Peyer's patch (tissue), 4 donors: ENCODE measurements at regions not wholly inside any gene's neighbourhood (a gene's known extent, or its start where the extent isn't known, plus 50 kb on each side); places are given as distances from the start of the nearest gene placed in this dataset.

Experiments
- POLR2A ChIP-seq, 2 donors: fragments of 450-650 bp; IDR thresholded peaks; one replicate each; pipeline ENCODE4 v1.5.1; 2017; ENCODE audit warnings: antibody characterized with exemption in 2 of 2, mild to moderate bottlenecking in 2 of 2, moderate library complexity in 2 of 2
- TF ChIP-seq, protein P1 (sequence below), 6 experiments: fragments of 450-650 bp in 4 of 6; fragments of 200-600 bp in 2 of 6; sonication (generic) in 1 of 6; IDR thresholded peaks; one replicate each; pipeline ENCODE4 v1.5.1; 2017 to 2019; ENCODE audit warnings: antibody characterized with exemption in 6 of 6, mild to moderate bottlenecking in 3 of 6, moderate library complexity in 1 of 6

GRCh38 chr9:31637265-31637664 lies 747.2 kb upstream of the ACO1 start:
- TF ChIP-seq, protein P1, sequence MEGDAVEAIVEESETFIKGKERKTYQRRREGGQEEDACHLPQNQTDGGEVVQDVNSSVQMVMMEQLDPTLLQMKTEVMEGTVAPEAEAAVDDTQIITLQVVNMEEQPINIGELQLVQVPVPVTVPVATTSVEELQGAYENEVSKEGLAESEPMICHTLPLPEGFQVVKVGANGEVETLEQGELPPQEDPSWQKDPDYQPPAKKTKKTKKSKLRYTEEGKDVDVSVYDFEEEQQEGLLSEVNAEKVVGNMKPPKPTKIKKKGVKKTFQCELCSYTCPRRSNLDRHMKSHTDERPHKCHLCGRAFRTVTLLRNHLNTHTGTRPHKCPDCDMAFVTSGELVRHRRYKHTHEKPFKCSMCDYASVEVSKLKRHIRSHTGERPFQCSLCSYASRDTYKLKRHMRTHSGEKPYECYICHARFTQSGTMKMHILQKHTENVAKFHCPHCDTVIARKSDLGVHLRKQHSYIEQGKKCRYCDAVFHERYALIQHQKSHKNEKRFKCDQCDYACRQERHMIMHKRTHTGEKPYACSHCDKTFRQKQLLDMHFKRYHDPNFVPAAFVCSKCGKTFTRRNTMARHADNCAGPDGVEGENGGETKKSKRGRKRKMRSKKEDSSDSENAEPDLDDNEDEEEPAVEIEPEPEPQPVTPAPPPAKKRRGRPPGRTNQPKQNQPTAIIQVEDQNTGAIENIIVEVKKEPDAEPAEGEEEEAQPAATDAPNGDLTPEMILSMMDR (IDR thresholded peaks at IDR 0.05): no peak
- no peak for TF ChIP-seq POLR2A (IDR thresholded peaks at IDR 0.05)
